HEK293T (cell line): ENCODE measurements at regions not wholly inside any gene's neighbourhood (a gene's known extent, or its start where the extent isn't known, plus 50 kb on each side); places are given as distances from the start of the nearest gene placed in this dataset.
"Not testable (repeated sequence)": the region's sequence is repeated elsewhere in the genome, so short reads cannot be mapped to it uniquely, and the experiment has no call there.

Source experiments
- BHLHE40 ChIP-seq: fragments of 450-650 bp; IDR thresholded peaks from 2 replicates; pipeline ENCODE4 v1.6.1; 2016; ENCODE audit warnings: mild to moderate bottlenecking, moderate library complexity, borderline replicate concordance
- CTBP1 ChIP-seq: fragments of 450-650 bp; IDR thresholded peaks from 2 replicates; pipeline ENCODE4 v1.6.1; 2016; ENCODE audit warnings: borderline replicate concordance
- ELF4 ChIP-seq: fragments of 450-650 bp; IDR thresholded peaks from 2 replicates; pipeline ENCODE4 v1.6.1; 2017; ENCODE audit warnings: antibody characterized with exemption
- FOXK2 ChIP-seq: fragments of 450-650 bp; IDR thresholded peaks from 2 replicates; pipeline ENCODE4 v1.6.1; 2016; ENCODE audit warnings: mild to moderate bottlenecking
- FOXM1 ChIP-seq: fragments of 450-650 bp; IDR thresholded peaks from 2 replicates; pipeline ENCODE4 v1.6.1; 2017; ENCODE audit warnings: mild to moderate bottlenecking, borderline replicate concordance
- HDGF ChIP-seq: fragments of 450-650 bp; IDR thresholded peaks from 2 replicates; pipeline ENCODE4 v1.6.1; 2017; ENCODE audit warnings: antibody characterized with exemption, borderline replicate concordance
- L3MBTL2 ChIP-seq: fragments of 450-650 bp; conservative IDR thresholded peaks from 2 replicates; pipeline ENCODE4 v1.6.1; 2016; ENCODE audit warnings: mild to moderate bottlenecking
- LEF1 ChIP-seq: fragments of 450-650 bp; IDR thresholded peaks from 2 replicates; pipeline ENCODE4 v1.6.1; 2017; ENCODE audit warnings: mild to moderate bottlenecking, borderline replicate concordance
- NFRKB ChIP-seq: fragments of 450-650 bp; IDR thresholded peaks from 2 replicates; pipeline ENCODE4 v1.6.1; 2016; ENCODE audit warnings: mild to moderate bottlenecking, moderate library complexity
- PKNOX1 ChIP-seq: fragments of 450-650 bp; IDR thresholded peaks from 2 replicates; pipeline ENCODE4 v1.6.1; 2016
- SP1 ChIP-seq: fragments of 450-650 bp; IDR thresholded peaks from 2 replicates; pipeline ENCODE4 v1.6.1; 2017
- SUZ12 ChIP-seq: fragments of 450-650 bp; IDR thresholded peaks from 2 replicates; pipeline ENCODE4 v1.6.1; 2016; ENCODE audit warnings: mild to moderate bottlenecking
- TARDBP ChIP-seq: fragments of 450-650 bp; IDR thresholded peaks from 2 replicates; pipeline ENCODE4 v1.6.1; 2016
- ZNF384 ChIP-seq: fragments of 450-650 bp; IDR thresholded peaks from 2 replicates; pipeline ENCODE4 v1.6.1; 2016

GRCh38 chr5:42864749-42865148 is 53.1 kb upstream of the SELENOP start:
- TF ChIP-seq NFRKB, SUZ12, ELF4, L3MBTL2, BHLHE40, SP1, FOXK2, ZNF384, CTBP1, PKNOX1, FOXM1, LEF1, HDGF, TARDBP: not testable (repeated sequence)
